ENCODE measurements at regions not wholly inside any gene's neighbourhood (a gene's known extent, or its start where the extent isn't known, plus 50 kb on each side); places are given as distances from the start of the nearest gene placed in this dataset.

GRCh38 chr20:48571949-48572847 lies 255.6 kb downstream of the PREX1 start:
- DNase-seq: no peak

DNA sequence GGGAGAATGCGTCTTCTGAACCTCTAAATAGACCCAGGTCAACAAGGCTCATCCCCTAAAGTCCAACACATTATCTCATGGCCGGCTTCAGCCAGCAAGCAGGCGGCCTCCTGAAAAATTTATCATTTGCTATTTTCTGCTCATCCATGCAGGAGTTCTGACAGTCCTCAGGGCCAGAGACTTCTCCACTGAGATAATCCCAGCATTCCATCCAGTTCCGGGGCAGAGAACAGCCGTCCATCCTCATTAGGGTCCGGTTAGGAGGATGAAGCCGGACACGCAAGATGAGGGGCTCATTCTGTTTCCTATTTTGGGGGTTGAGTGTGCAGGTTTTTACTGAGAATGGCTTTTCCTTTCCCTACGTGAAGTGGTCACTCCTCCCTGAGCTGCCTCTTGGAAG lies 258.1 kb downstream of the PREX1 start:
- DNase-seq: no peak

- no peak for DNase-seq
Measured at GRCh38 chr20:48568520-48568919, 259.3 kb downstream of the PREX1 start.

DNA sequence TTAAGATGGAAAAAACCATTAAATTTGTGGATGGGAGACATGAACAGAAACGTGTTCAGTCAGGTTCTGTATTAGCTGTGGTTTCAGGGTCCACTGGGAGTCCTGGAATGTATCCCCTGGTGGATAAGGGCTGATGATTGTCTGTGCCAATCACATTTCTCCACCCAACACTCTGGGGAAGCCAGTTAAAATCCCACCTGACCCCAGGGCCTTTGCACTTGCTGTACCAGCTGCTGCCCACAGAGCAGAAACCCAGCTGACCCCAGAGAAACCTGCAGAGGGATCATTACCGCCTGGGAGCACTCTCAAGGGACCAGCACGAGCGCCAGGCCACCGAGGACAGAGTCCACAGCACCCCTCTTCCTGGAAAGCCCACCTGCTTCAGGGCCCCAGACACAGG lies 260.7 kb downstream of the PREX1 start:
- no peak for DNase-seq

DNA sequence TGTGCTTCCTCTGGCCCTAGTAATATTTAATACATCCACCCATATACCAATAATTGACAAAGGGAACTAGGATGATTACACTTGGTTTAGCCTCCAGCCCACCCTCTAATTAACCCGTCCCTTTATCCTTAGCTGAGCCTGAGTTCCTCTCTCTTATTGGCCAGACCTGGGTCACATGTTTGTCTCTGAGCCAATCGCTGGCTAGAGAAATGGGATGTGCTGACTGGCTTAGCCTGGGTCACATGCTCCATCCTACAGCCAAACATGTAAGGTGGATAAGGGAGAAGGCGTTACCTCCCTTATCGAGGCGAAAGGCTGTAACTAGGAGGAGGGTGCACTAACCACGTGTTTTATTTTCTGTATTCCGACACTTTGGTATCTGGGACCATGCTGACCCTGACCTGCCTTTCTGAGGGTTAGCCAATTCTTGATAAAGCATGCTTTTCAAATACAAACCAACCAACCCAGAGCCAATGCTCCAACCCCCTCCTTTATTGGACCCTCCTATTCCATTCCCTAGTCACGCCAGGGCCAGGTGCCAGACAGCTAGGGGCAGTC lies 262.7 kb downstream of the PREX1 start:
- no peak for DNase-seq

GRCh38 chr20:48563191-48563870 lies 264.5 kb downstream of the PREX1 start:
- no peak for DNase-seq

DNA sequence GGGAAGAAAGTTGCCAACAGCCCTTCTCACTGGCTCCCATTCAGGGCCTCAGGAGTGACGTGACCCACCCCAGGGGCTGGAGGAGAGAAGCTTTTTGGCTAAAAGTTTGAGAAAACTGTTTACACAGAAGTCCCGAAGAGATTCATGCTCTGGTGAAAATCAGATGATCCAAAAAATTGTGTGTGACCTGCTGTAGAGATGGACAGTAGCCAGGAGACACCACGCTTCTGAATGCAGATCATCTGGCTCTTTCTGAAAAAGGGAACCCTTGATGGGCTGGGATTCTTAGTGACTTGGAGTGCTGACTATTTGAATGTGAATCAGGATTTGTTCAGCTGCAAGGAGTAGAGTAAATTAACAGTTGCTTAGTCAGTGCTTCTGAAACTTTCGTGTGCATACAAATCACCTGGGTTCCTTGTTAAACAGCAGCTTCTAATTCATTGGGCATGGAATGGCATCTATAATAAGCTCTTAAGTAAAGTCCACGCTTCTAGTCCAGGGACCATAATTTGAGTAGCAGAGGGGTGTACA lies 265.1 kb downstream of the PREX1 start:
- DNase-seq: no peak

DNA sequence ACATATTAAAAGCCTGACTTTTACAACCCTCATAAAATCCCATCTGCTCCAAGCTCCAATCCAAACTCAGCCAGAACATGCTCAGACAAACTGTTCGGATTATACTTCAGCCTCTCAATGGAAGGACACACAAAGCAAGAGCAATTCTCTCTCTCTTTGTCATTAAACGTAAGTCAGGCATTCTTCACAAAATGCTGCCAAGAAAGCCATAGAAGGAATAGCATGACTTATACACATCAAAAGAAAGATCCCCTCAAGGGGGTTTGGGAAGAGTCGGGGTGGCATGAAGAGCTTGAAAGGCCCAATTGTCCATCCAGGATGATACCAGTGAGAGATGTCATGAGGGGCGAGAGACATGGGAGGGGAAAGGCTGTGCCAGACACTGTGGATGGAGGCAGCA lies 268.9 kb downstream of the PREX1 start:
- no peak for DNase-seq

DNA sequence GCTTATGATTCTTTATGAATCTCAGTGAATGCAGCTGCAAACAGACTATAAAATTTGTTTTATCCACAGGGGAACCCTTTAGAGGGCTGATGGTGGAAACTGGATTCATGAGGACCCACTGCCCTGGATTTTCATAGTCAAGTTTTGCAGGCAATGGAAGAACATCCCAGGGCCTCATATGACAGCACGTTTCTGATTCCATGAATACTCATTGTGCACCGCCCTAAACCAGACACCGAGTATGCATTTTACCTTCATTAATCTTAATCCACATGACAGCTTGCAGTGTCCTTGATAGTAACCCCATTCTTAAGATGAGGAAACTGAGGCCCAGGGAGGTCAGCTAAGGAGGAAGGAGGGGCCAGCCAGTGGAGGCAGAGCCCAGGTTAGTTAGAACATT lies 270.4 kb downstream of the PREX1 start:
- no peak for DNase-seq

DNA sequence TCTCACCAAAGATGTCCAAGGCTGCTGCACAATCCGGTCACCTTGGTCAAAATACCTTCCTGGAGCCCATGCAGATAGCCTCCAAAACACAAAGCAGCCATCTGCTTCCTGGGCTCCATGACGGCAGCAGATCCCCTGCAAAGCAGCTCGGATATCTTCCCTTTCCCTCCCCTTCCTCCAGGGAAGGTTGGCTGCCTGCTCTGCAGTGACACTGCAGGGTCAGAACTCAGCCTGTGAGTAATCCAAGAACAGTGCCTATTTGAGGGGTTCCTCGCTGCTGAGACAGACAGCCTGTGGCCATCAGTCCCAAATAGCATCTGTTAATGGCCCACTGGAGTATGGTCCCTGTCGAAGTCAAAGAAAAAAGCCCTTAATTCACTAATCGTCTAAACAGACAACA lies 270.8 kb downstream of the PREX1 start:
- DNase-seq: no peak

DNA sequence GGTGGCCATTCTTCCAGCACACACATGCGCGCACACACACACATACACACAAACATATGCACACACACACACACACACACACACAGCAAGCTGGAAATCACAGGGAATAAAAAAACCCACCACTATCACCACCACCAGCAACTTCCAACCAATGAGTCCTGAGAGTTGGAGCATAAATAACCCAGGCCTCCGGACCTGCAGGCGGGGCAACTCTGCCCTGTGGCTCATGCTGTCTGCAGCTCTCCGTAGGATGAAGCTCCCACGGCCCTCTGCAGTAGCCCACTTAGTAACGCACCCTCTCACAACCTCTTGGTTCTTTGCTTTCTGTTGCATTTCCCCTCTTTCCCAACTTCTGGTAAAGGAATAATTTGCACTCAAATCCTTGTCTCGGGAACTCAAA lies 275.2 kb downstream of the PREX1 start:
- DNase-seq: no peak

DNA sequence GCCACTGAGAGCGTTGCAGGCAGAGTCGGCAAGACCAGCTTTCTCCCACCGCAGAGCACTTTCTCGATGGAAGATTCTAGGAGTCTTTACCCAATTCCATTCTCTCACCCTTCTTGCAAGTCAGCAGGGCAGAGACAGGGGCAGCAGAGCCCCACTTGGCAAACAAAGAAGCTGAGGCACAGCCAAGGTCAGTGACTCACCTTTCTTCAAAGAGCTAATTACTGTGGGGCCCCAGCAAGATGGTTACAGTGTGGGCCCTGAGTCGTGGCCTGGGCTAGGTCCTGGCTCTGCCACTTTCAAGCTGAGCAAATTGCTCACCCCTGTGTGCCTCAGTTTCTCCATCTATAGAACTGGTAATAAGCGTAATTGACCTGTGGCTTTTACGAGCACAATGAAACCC lies 277.0 kb downstream of the PREX1 start:
- no peak for DNase-seq

DNA sequence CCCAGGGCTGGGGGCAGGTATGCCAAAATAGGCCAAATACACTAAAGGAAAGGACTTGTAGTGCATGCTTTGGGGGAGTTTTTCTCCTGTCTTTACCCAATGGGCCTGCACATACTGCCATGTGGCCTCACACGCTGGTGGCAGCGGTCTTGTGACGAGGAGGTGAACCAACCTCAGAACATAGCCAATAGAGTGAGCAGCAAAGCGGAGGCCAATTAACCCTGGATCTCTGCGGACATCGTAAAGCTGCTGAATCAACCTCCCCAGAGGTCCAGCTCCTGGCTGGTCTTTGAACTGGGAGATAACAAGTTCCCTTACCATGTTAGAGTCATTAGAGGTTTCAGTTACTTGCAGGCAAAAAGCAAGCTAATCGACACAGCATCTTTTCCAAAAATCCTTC lies 280.1 kb downstream of the PREX1 start:
- DNase-seq: no peak

- no peak for DNase-seq
Measured at GRCh38 chr20:48544402-48545339, 283.1 kb downstream of the PREX1 start.

DNA sequence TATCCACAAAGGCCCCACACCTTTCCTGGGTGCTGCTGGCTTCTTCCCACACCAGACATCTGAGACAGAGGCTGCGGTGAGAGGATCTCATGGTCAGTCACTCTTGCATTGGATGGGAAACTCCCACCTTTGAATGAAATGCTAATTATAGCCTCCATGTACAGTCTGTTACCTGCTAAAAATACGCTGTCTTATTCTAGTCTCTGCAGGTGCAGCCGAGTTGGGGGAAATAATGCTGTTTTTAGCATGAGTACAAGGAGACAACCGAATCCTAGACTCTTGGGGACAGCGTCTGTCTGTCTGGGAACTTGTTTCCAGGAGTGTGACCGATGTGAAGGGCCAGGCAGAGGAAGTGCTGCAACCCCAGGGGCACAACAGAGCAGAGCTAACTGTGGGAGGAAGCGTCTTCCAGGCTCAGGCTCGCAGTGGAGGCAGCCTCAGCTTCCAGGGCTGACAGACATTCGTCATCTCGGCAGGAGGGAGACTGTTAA lies 286.2 kb downstream of the PREX1 start:
- DNase-seq: no peak

DNA sequence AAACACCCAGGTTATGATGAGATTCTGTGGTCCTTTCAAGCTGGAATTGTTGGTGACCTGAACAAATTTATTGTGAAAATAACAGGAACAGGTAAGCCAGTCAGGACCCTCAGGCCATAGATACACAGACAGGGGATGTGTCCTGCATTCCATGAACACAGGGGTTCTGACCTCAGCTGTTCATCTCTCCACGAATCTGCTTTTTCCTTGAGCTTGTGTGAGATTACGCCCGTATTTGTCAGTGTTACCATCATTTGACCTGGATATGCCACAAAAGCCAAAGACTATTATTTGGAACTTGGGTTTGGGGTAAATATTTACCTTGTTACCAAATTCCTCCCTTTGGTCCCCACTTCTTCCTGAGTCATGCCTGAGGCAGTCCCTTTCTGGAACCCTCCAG lies 288.9 kb downstream of the PREX1 start:
- no peak for DNase-seq

DNA sequence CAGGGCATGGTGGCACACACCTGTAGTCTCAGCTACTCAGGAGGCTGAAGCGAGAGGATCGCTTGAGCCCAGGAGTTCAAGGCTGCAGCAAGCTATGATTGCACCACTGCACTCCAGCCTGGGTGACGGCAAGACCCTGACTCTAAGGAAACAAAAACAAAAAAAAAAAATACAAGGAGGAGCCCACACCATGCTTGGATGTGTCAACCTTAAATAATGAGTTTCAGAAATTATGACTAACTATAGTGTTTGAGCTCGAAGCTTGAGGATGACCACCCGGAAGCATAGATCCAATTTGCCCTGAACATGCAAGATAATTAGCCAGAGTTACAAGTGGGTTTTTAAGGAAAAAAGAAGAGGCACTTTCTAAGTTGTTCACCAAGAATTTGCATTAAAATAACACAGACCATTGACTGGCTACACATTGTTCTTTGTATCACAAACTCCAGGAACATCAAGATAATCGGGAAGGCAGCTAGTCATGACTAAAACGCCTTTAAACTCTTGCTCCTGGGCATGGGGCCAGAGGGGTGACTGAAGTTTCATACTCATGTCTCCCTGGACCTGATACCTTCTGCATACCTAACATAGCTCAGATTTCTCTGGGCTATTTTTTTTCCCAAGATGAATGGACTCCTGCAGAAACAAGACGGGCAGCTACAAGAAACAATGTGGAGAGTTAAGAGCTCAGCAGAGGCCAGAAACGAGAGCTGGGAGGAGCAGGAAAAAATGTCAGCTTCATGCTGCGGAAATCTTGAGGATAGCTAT lies 289.6 kb downstream of the PREX1 start:
- DNase-seq: no peak

- no peak for DNase-seq
Measured at GRCh38 chr20:48536206-48536605, 291.6 kb downstream of the PREX1 start.

- DNase-seq: no peak
Measured at GRCh38 chr20:48535556-48535955, 292.2 kb downstream of the PREX1 start.

DNA sequence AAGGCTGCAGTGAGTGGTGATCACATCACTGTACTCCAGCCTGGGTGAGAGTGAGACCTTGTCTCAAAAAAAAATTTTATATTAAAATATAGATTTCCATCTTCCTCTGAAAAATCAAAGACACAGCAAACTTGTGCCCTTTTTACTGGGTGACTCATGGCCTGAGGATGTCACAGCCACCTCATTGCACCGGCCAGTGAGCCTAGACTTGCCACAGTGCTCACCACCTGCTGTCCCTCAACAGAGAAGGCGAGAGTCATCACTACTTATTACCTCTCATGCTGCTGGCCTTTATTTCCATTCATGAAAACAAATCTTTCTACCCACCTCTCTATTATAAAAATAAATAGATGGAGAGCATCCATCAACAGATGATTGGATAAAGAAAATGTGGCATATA lies 295.8 kb downstream of the PREX1 start:
- DNase-seq: no peak

DNA sequence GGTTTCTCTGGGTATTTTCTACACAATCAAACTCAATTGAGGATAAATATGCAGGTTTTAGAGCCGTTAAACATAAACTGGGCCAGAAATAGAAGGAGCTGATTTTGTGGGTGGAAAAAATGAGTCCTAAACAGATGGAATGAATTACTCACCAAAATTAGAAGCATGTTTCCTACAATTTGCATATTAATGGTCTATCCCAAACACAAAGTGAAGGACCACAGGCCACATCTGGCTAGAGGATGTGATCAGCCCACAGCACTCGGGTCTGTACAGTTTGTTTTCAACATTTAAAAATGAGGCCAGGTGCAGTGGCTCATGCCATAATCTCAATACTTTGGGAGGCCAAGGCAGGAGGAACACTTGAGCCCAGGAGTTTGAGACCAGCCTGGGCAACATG lies 296.3 kb downstream of the PREX1 start:
- no peak for DNase-seq

GRCh38 chr20:48530957-48531356 lies 296.8 kb downstream of the PREX1 start:
- DNase-seq: no peak

All from CD4-positive, alpha-beta T cell treated with Interferon alpha-2 for 1 hour (primary cell).